GM04503 (cell line): ENCODE measurements at regions not wholly inside any gene's neighbourhood (a gene's known extent, or its start where the extent isn't known, plus 50 kb on each side); places are given as distances from the start of the nearest gene placed in this dataset.
"Not testable (repeated sequence)": the region's sequence is repeated elsewhere in the genome, so short reads cannot be mapped to it uniquely, and the experiment has no call there.

Source experiments
- DNase-seq: peaks from one replicate; pipeline ENCODE4 v3.0.0-alpha.2; 2012; ENCODE audit warnings: low read depth

GRCh38 chr1:55298167-55298894, 83.2 kb upstream of the USP24 start:
- DNase-seq = no peak

- not testable (repeated sequence) for DNase-seq
These were observed 81.1 kb upstream of the USP24 start for GRCh38 chr1:55296247-55296646.

- DNase-seq = no peak
These were observed 74.5 kb upstream of the USP24 start for GRCh38 chr1:55289614-55290013.

GRCh38 chr1:55289042-55289441, 73.9 kb upstream of the USP24 start:
- DNase-seq = no peak

- DNase-seq = no peak
These were observed 73.1 kb upstream of the USP24 start for GRCh38 chr1:55288245-55288644.

- DNase-seq = no peak
These were observed 72.6 kb upstream of the USP24 start for GRCh38 chr1:55287723-55288122.

GRCh38 chr1:55286856-55287602, 71.9 kb upstream of the USP24 start:
- DNase-seq = no peak

GRCh38 chr1:55285834-55286233, 70.7 kb upstream of the USP24 start:
- DNase-seq = no peak

GRCh38 chr1:55284856-55285255, 69.7 kb upstream of the USP24 start:
- no peak for DNase-seq

GRCh38 chr1:55282058-55282457, 66.9 kb upstream of the USP24 start:
- no peak for DNase-seq

- DNase-seq = no peak
These were observed 65.6 kb upstream of the USP24 start for GRCh38 chr1:55280731-55281130.

- no peak for DNase-seq
These were observed 64.5 kb upstream of the USP24 start for GRCh38 chr1:55279627-55280026.

- DNase-seq = no peak
These were observed 63.2 kb upstream of the USP24 start for GRCh38 chr1:55278378-55278777.

- no peak for DNase-seq
These were observed 62.4 kb upstream of the USP24 start for GRCh38 chr1:55277377-55278130.

GRCh38 chr1:55276671-55277376, 61.7 kb upstream of the USP24 start:
- no peak for DNase-seq

- no peak for DNase-seq
These were observed 60.8 kb upstream of the USP24 start for GRCh38 chr1:55275941-55276341.

GRCh38 chr1:55275151-55275748, 60.1 kb upstream of the USP24 start:
- no peak for DNase-seq

GRCh38 chr1:55272994-55273393, 57.8 kb upstream of the USP24 start:
- no peak for DNase-seq
